ENCODE measurements at regions not wholly inside any gene's neighbourhood (a gene's known extent, or its start where the extent isn't known, plus 50 kb on each side); places are given as distances from the start of the nearest gene placed in this dataset.

- no peaks in the 10 kb centered on the region for H3K9me3 ChIP-seq (ENCODE audit: low read length)
- no peak overlapping the region for H3K27ac ChIP-seq (ENCODE audit: low read length)
- H3K9me2 ChIP-seq (ENCODE audit: insufficient read depth, low read length): no peaks in the 10 kb centered on the region
- no peak overlapping the region for H3K9ac ChIP-seq (ENCODE audit: low read length)
- H3K4me3 ChIP-seq (ENCODE audit: low read length): no peak overlapping the region
- no peak overlapping the region for H2AFZ ChIP-seq (ENCODE audit: low read depth, low read length)
- TF ChIP-seq TAF1 (IDR thresholded peaks at IDR 0.05; ENCODE audit: low read depth) (no peak), POLR2AphosphoS5 (IDR thresholded peaks at IDR 0.05) (no peak), MXI1 (conservative IDR thresholded peaks at IDR 0.05; ENCODE audit: poor library complexity, severe bottlenecking) (no peak), EZH2 (IDR thresholded peaks at IDR 0.05; ENCODE audit: borderline replicate concordance, insufficient read depth, low read length, poor library complexity, severe bottlenecking) (no peak), SMC3 (conservative IDR thresholded peaks at IDR 0.05; ENCODE audit: poor library complexity) (no peak), CTCF (IDR thresholded peaks at IDR 0.05; ENCODE audit: poor library complexity, severe bottlenecking) (no peak), REST (IDR thresholded peaks at IDR 0.05; ENCODE audit: borderline replicate concordance) (no peak), EP300 (conservative IDR thresholded peaks at IDR 0.05; ENCODE audit: poor library complexity, severe bottlenecking) (no peak), RAD21 (conservative IDR thresholded peaks at IDR 0.05) (no peak)
- H4K20me1 ChIP-seq (ENCODE audit: insufficient read depth): no peaks in the 10 kb centered on the region
- no peaks in the 10 kb centered on the region for H3K27me3 ChIP-seq (ENCODE audit: insufficient read depth, low read depth, low read length)
- no peaks in the 10 kb centered on the region for H3K36me3 ChIP-seq (ENCODE audit: insufficient read depth, low read length)
- no peaks in the 10 kb centered on the region for H3K79me2 ChIP-seq (replicated peaks; ENCODE audit: insufficient read depth, low read length)
- H3F3A ChIP-seq (ENCODE audit: insufficient read depth, low read length, poor library complexity, severe bottlenecking): no peaks in the 10 kb centered on the region
- no peak overlapping the region for H3K4me2 ChIP-seq (ENCODE audit: low read length)
Measured at GRCh38 chr5:171541341-171541776, 121.9 kb downstream of the FGF18 start.

- H2AFZ ChIP-seq (ENCODE audit: low read depth, low read length): no peak overlapping the region
- H4K20me1 ChIP-seq (ENCODE audit: insufficient read depth): no peaks in the 10 kb centered on the region
- H3K4me3 ChIP-seq (ENCODE audit: low read length): no peak overlapping the region
- H3K4me2 ChIP-seq (ENCODE audit: low read length): no peak overlapping the region
- H3K27ac ChIP-seq (ENCODE audit: low read length): no peak overlapping the region
- H3K36me3 ChIP-seq (ENCODE audit: insufficient read depth, low read length): no peaks in the 10 kb centered on the region
- no peaks in the 10 kb centered on the region for H3K9me3 ChIP-seq (ENCODE audit: low read length)
- no peaks in the 10 kb centered on the region for H3F3A ChIP-seq (ENCODE audit: insufficient read depth, low read length, poor library complexity, severe bottlenecking)
- no peaks in the 10 kb centered on the region for H3K9me2 ChIP-seq (ENCODE audit: insufficient read depth, low read length)
- no peaks in the 10 kb centered on the region for H3K27me3 ChIP-seq (ENCODE audit: insufficient read depth, low read depth, low read length)
- no peak for TF ChIP-seq TAF1 (IDR thresholded peaks at IDR 0.05; ENCODE audit: low read depth)
- TF ChIP-seq POLR2AphosphoS5 (IDR thresholded peaks at IDR 0.05): no peak
- TF ChIP-seq SMC3 (conservative IDR thresholded peaks at IDR 0.05; ENCODE audit: poor library complexity): no peak
- TF ChIP-seq RAD21 (conservative IDR thresholded peaks at IDR 0.05): no peak
- no peak for TF ChIP-seq CTCF (IDR thresholded peaks at IDR 0.05; ENCODE audit: poor library complexity, severe bottlenecking)
- H3K9ac ChIP-seq (ENCODE audit: low read length): no peak overlapping the region
- no peaks in the 10 kb centered on the region for H3K79me2 ChIP-seq (replicated peaks; ENCODE audit: insufficient read depth, low read length)
Measured at GRCh38 chr5:171542525-171543140, 123.2 kb downstream of the FGF18 start.

Measured in neural cell (in vitro differentiated cells).